ENCODE measurements at regions not wholly inside any gene's neighbourhood (a gene's known extent, or its start where the extent isn't known, plus 50 kb on each side); places are given as distances from the start of the nearest gene placed in this dataset.

- Histone ChIP-seq H3K27me3 (ENCODE audit: control insufficient read depth, extremely low read depth, insufficient read depth, low read length) (no peaks in the 10 kb centered on the region), H2AFZ (ENCODE audit: control insufficient read depth, low read length) (no peak overlapping the region), H3K36me3 (ENCODE audit: control insufficient read depth in 2 of 2, extremely low read depth in 1 of 2, insufficient read depth in 2 of 2, low read length in 2 of 2) (no peaks in the 10 kb centered on the region), H4K20me1 (ENCODE audit: control insufficient read depth, extremely low read depth, insufficient read depth, low read length) (no peaks in the 10 kb centered on the region), H3K4me1 (ENCODE audit: control insufficient read depth, extremely low read depth, insufficient read depth, low read length) (no peaks in the 10 kb centered on the region), H3K4me3 (ENCODE audit: control insufficient read depth in 2 of 3, extremely low read depth in 1 of 3, insufficient read depth in 2 of 3, low read depth in 1 of 3, low read length in 3 of 3) (no peak overlapping the region), H3K9ac (ENCODE audit: control insufficient read depth, extremely low read depth, insufficient read depth, low read length) (no peak overlapping the region), H3K27ac (ENCODE audit: control insufficient read depth, insufficient read depth, low read length) (no peak overlapping the region), H3K79me2 (ENCODE audit: control insufficient read depth, insufficient read depth, low read length) (no peaks in the 10 kb centered on the region), H3K4me2 (ENCODE audit: control insufficient read depth, extremely low read depth, insufficient read depth, low read depth, low read length) (no peak overlapping the region), H3K9me1 (ENCODE audit: control insufficient read depth, extremely low read depth, insufficient read depth, low read length) (no peaks in the 10 kb centered on the region), H3K9me3 (ENCODE audit: control insufficient read depth, low read depth, low read length) (no peaks in the 10 kb centered on the region)
- dilution Hi-C loops (cut with MboI; ENCODE audit: extremely low pct_ligation_motif_present, low sequenced_read_pairs): no loop called here
- FAIRE-seq (no peak), DNase-seq (ENCODE audit: low read depth, low spot score) (no peak)
- TF ChIP-seq EZH2 (IDR thresholded peaks at IDR 0.05; ENCODE audit: low read length) (no peak), CTCF (optimal IDR thresholded peaks at IDR 0.05 in 1 of 3, IDR thresholded peaks at IDR 0.05 in 1 of 3, conservative IDR thresholded peaks at IDR 0.05 in 1 of 3; ENCODE audit: extremely low read depth in 1 of 3, insufficient read depth in 2 of 3, low read length in 3 of 3) (no peak)
These were observed 159.4 kb upstream of the GSC start for GRCh38 chr14:94929354-94929753.

DNA sequence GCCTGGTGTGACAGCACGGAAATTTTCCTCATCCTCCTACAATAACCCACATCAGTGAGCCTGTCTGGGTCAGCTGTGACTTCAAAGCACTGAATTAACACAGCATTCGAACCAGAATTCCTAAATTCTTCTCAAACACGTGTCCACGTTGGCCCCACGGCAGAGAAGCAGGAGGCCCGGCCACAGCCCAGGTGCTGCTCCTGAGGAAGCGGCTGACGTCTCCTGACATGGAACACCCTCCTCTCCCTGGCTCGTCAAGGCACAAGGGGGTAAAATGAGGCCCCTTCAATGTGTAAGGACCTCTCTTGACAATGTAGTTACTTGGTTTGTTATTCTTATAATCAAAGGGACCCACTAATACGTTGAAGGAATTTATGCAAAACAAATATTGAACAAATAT lies 156.3 kb upstream of the GSC start:
- DNase-seq (ENCODE audit: low read depth, low spot score) (no peak), FAIRE-seq (no peak)
- no peak for TF ChIP-seq CTCF (optimal IDR thresholded peaks at IDR 0.05 in 1 of 3, IDR thresholded peaks at IDR 0.05 in 1 of 3, conservative IDR thresholded peaks at IDR 0.05 in 1 of 3; ENCODE audit: extremely low read depth in 1 of 3, insufficient read depth in 2 of 3, low read length in 3 of 3)
- TF ChIP-seq EZH2 (IDR thresholded peaks at IDR 0.05; ENCODE audit: low read length): no peak
- Histone ChIP-seq H3K9me1 (ENCODE audit: control insufficient read depth, extremely low read depth, insufficient read depth, low read length) (no peaks in the 10 kb centered on the region), H3K27ac (ENCODE audit: control insufficient read depth, insufficient read depth, low read length) (no peak overlapping the region), H3K36me3 (ENCODE audit: control insufficient read depth in 2 of 2, extremely low read depth in 1 of 2, insufficient read depth in 2 of 2, low read length in 2 of 2) (no peaks in the 10 kb centered on the region), H3K4me1 (ENCODE audit: control insufficient read depth, extremely low read depth, insufficient read depth, low read length) (no peaks in the 10 kb centered on the region), H3K79me2 (ENCODE audit: control insufficient read depth, insufficient read depth, low read length) (no peaks in the 10 kb centered on the region), H4K20me1 (ENCODE audit: control insufficient read depth, extremely low read depth, insufficient read depth, low read length) (no peaks in the 10 kb centered on the region), H2AFZ (ENCODE audit: control insufficient read depth, low read length) (no peak overlapping the region), H3K4me3 (ENCODE audit: control insufficient read depth in 2 of 3, extremely low read depth in 1 of 3, insufficient read depth in 2 of 3, low read depth in 1 of 3, low read length in 3 of 3) (no peak overlapping the region), H3K9me3 (ENCODE audit: control insufficient read depth, low read depth, low read length) (no peaks in the 10 kb centered on the region), H3K9ac (ENCODE audit: control insufficient read depth, extremely low read depth, insufficient read depth, low read length) (no peak overlapping the region), H3K4me2 (ENCODE audit: control insufficient read depth, extremely low read depth, insufficient read depth, low read depth, low read length) (no peak overlapping the region), H3K27me3 (ENCODE audit: control insufficient read depth, extremely low read depth, insufficient read depth, low read length) (no peaks in the 10 kb centered on the region)
- dilution Hi-C loops (cut with MboI; ENCODE audit: extremely low pct_ligation_motif_present, low sequenced_read_pairs): no loop called here

Measured in keratinocyte (primary cell).